ENCODE measurements at regions not wholly inside any gene's neighbourhood (a gene's known extent, or its start where the extent isn't known, plus 50 kb on each side); places are given as distances from the start of the nearest gene placed in this dataset.
"Not testable (repeated sequence)": the region's sequence is repeated elsewhere in the genome, so short reads cannot be mapped to it uniquely, and the experiment has no call there.

- DNase-seq = no peak
Measured at GRCh38 chr14:42994051-42994736, 1387.5 kb downstream of the LRFN5 start.

GRCh38 chr14:42992930-42993329, 1386.3 kb downstream of the LRFN5 start:
- DNase-seq = no peak

- DNase-seq = no peak
Measured at GRCh38 chr14:42980419-42980818, 1373.7 kb downstream of the LRFN5 start.

- not testable (repeated sequence) for DNase-seq
Measured at GRCh38 chr14:42973171-42973570, 1366.5 kb downstream of the LRFN5 start.

GRCh38 chr14:42965512-42965911, 1358.8 kb downstream of the LRFN5 start:
- no peak for DNase-seq

DNA sequence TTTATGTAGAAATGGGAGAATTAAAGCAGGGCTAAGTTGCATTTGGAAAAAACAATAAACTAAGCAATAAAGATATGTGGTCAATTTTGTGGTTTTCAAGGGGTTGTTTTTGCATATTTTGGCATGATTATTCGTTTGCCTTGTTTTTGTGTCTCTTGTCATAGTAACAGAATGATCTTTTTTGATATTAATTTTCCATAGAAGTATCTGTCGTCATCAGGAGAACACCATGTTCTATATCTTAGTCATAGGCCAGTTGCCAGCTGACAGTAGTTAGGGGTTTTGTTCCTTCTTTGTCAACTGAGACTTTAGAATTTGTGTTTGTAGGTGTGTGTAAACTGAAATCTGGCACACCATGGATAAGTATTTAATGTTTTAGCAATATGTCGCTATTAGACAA, 1354.8 kb downstream of the LRFN5 start:
- no peak for DNase-seq

- DNase-seq = no peak
Measured at GRCh38 chr14:42950363-42950762, 1343.7 kb downstream of the LRFN5 start.

GRCh38 chr14:42947991-42948390, 1341.3 kb downstream of the LRFN5 start:
- DNase-seq = no peak

DNA sequence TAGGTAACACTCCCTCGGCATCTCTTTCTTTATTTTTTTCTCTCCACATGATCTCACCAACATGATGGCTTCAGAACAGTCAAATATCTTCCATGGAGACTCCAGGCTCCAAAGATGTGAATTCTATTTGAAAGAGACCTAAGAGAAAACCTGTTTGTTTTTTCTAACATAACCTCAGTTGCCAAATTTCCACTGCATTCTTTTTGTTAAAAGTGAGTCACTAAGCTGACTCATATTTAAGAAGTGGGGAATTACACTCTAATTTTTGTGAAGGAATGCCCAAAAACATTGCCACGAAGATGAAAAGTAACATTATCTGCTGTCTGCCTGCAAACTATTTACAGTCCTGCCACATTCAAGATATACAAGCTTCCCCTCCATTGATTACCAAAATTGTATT, 1337.6 kb downstream of the LRFN5 start:
- no peak for DNase-seq

- no peak for DNase-seq
Measured at GRCh38 chr14:42931308-42931707, 1324.6 kb downstream of the LRFN5 start.

GRCh38 chr14:42929806-42930480, 1323.3 kb downstream of the LRFN5 start:
- DNase-seq = peak; percentile 5

DNA sequence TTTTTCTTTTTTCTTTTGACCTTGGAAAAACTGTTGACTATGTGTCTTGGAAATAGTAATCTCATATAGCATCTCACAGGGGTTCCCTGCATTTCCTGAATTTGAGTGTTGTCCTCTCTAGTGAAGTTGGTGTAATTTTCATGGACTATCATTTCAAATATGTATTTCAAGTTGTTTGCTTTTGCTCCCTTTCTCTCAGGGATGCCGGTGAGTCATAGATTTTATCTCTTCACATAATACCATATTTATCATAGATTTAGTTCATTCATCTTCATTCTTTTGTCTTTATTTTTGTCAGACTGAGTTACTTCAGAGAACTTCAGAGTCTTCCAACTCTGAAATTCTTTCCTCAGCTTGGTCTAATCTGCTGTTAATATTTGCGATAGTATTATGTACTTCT, 1320.6 kb downstream of the LRFN5 start:
- no peak for DNase-seq

GRCh38 chr14:42921901-42922300, 1315.2 kb downstream of the LRFN5 start:
- DNase-seq = no peak

DNA sequence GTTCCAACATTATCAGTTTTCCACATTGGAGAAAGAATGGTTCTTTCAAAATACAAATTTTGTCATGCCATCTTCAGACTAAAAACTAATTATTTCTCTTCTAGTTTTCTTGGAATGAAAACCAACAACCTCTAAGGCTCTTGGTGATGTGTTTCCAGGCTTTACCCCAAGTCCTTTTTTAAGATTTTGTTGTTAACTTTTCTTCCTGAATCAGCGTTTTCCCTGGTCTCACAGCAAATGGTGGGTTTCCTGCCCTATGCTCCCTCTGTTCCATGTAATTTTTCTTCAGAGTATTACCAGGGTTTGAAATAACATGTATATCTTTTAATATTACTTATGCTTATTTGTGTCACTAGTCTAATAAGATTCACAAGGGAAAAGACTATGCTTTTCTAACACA, 1311.9 kb downstream of the LRFN5 start:
- no peak for DNase-seq

DNA sequence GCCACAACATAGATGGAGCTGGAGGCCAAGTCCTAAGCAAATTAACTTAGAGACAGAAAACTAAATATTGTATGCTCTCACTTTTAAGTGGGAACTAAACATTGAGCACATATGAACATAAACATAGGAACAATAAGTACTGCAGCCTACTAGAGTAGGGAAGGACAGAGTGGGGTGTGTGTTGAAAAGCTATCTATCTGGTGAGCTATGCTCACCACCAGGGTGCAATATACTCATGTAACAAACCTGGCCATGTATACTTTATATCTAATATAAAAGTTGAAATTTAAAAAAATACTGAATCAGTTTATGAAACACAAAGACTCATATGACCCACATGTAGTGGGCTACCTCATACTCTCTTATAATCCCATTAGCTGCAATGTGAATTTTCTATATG, 1305.0 kb downstream of the LRFN5 start:
- DNase-seq = no peak

- no peak for DNase-seq
Measured at GRCh38 chr14:42909659-42910058, 1303.0 kb downstream of the LRFN5 start.

DNA sequence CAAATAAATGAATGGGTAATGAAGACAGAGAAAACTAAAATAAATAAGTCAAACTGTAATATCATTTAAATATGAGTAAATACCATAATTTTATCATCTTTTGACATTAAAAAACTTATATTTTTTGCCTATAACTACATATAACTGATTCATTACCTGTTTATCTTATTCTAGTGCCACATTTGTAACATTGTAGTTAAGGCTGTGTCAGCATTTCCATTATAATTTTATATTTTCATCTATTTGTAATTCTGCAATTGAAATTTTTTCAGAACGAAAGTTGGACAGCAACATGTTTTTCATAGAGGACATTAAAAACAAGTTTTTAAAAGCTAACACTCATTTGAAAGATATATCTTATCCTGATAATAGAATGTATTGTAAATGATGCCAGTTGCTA, 1286.5 kb downstream of the LRFN5 start:
- DNase-seq = no peak

GRCh38 chr14:42884100-42884499, 1277.4 kb downstream of the LRFN5 start:
- peak; percentile 64 for DNase-seq

DNA sequence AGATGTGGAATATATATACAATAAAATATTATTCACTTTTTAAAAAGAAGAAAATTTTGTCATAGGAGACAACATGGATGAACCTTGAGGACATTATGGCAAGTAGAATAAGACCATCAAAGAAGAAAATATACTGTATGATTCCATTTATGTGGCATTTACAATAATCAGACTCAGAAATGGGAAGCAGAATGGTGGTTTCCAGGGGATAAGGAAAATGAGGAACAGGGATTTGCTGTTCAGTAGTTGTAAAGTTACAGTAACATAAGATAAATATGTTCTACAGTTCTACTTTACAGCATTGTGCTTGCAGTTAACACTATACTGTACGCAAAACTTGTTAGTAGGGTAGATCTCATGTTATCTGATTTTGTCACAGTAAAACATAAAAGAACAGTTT, 1271.0 kb downstream of the LRFN5 start:
- no peak for DNase-seq

DNA sequence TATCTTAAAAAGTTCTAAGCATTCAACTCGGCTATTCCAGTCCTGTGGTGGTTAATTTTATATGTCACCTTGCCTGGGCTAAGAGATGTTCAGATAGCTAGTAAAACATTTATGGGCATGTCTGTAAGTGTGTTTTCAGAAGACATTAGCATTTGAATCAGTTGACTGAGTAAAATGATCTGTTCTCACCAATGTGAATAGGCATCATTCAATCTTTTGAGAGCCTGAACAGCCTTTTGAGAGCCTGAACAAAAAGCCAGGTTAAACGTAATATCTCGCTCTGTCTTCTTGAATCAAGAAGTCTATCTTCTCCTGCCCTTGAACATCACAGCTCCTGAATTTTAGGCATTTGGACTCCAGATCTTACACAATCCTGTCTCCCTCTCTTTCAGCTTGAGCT, 1266.1 kb downstream of the LRFN5 start:
- no peak for DNase-seq

GRCh38 chr14:42869681-42870080, 1263.0 kb downstream of the LRFN5 start:
- no peak for DNase-seq

- no peak for DNase-seq
Measured at GRCh38 chr14:42862114-42862513, 1255.4 kb downstream of the LRFN5 start.

DNA sequence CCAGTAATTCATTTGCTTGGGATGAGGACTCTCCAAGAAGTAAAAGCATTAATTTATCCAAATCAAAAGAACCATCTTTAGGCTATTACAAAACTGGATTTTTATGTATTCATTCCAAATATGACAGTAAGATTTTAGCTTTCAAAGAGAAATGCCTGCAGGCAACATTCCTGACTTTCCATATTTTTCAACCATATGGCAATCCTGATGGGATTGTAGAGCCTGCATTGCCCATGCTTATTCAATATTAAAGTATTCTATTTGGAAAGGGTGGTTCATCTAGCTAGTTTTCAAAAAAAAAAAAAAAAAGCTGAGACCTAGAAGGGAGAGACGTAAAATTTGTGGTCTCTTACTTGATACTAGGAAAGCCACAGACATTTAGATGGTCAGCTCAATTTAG, 1253.7 kb downstream of the LRFN5 start:
- DNase-seq = no peak

- DNase-seq = no peak
Measured at GRCh38 chr14:42856106-42856505, 1249.4 kb downstream of the LRFN5 start.

DNA sequence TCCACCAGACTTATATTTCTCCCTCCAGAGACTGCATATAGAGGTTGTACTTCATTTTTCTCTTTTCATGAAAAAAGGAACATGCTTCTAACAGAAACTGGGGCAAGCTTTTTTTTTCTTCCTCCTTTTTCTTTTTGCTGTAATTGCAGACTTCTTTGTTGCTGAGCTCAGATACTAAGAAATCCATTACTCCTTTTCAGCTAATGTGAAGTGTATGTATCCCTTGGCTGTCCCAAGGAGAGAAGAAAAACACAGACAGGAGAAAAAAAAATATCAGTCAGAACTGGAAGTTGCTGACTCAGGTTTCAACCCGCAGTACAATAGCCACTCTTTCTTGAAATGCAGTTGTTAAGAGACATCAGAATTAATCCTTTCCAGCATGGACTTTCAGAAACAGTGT, 1248.4 kb downstream of the LRFN5 start:
- no peak for DNase-seq

All from GF-D8 (cell line).